WTC11 (cell line): ENCODE measurements at regions not wholly inside any gene's neighbourhood (a gene's known extent, or its start where the extent isn't known, plus 50 kb on each side); places are given as distances from the start of the nearest gene placed in this dataset.

Source experiments
- ATAC-seq: fragments of 200-7000 bp; cut with Tn5 transposase; 2 replicates; pipeline ENCODE4 v1.10.0; 2021; ENCODE audit warnings: mild to moderate bottlenecking, moderate library complexity
- CTCF ChIA-PET: fragments of 300-600 bp; sonication (Branson Sonifier 250); formaldehyde crosslinking; loops from one replicate; lab custom pipeline; 2021; ENCODE audit warnings: antibody characterized with exemption; lab: Charles Lee
- POLR2A ChIA-PET: fragments of 350-600 bp; sonication (Branson Sonifier 250); formaldehyde crosslinking; loops from one replicate; lab custom pipeline; 2021; ENCODE audit warnings: antibody characterized with exemption; lab: Charles Lee
- DNase-seq: peaks from one replicate; pipeline ENCODE4 v3.0.0; 2021; ENCODE audit warnings: low spot score
- H3K27ac Mint-ChIP-seq: 2 replicates; pipeline ENCODE4 v1.8.0; 2021; ENCODE audit warnings: mixed read lengths
- H3K27me3 Mint-ChIP-seq: 2 replicates; pipeline ENCODE4 v1.8.0; 2021; ENCODE audit warnings: low read depth, mild to moderate bottlenecking, moderate library complexity, mixed read lengths
- H3K36me3 Mint-ChIP-seq: 2 replicates; pipeline ENCODE4 v1.8.0; 2021; ENCODE audit warnings: mixed read lengths
- H3K4me1 Mint-ChIP-seq: 2 replicates; pipeline ENCODE4 v1.8.0; 2022; ENCODE audit warnings: mixed read lengths
- H3K4me3 Mint-ChIP-seq: 2 replicates; pipeline ENCODE4 v1.8.0; 2021; ENCODE audit warnings: mild to moderate bottlenecking, moderate library complexity, mixed read lengths
- H3K9me3 Mint-ChIP-seq: 2 replicates; pipeline ENCODE4 v1.8.0; 2021; ENCODE audit warnings: mixed read lengths
- AFF4 ChIP-seq: sonication (generic); formaldehyde crosslinking; IDR thresholded peaks from 2 replicates; pipeline ENCODE4 v1.8.1; 2023; ENCODE audit warnings: mild to moderate bottlenecking, missing genetic modification reagents, borderline replicate concordance
- ATF2 ChIP-seq: sonication (generic); formaldehyde crosslinking; IDR thresholded peaks from 2 replicates; pipeline ENCODE4 v1.8.1; 2022; ENCODE audit warnings: low read depth, missing genetic modification reagents, borderline replicate concordance
- CDX4 ChIP-seq: fragments of 250-450 bp; sonication (Bioruptor Pico); IDR thresholded peaks from 2 replicates; pipeline ENCODE4 v1.9.0; 2021; ENCODE audit warnings: moderate library complexity, mild to moderate bottlenecking, inconsistent platforms, borderline replicate concordance
- E2F1 ChIP-seq: sonication (generic); formaldehyde crosslinking; IDR thresholded peaks from 2 replicates; pipeline ENCODE4 v1.8.0; 2022; ENCODE audit warnings: mild to moderate bottlenecking, missing genetic modification reagents
- ELF4 ChIP-seq: sonication (generic); formaldehyde crosslinking; IDR thresholded peaks from 2 replicates; pipeline ENCODE4 v1.8.1; 2022; ENCODE audit warnings: low read depth, mild to moderate bottlenecking, moderate library complexity, missing genetic modification reagents
- ETV6 ChIP-seq: sonication (generic); formaldehyde crosslinking; IDR thresholded peaks from 2 replicates; pipeline ENCODE4 v1.8.1; 2022; ENCODE audit warnings: mild to moderate bottlenecking, missing genetic modification reagents
- FOXJ3 ChIP-seq: sonication (generic); formaldehyde crosslinking; IDR thresholded peaks from 2 replicates; pipeline ENCODE4 v1.9.0; 2021; ENCODE audit warnings: missing genetic modification reagents, mild to moderate bottlenecking, borderline replicate concordance
- GABPB1 ChIP-seq: sonication (generic); formaldehyde crosslinking; IDR thresholded peaks from 2 replicates; pipeline ENCODE4 v1.8.1; 2023; ENCODE audit warnings: mild to moderate bottlenecking, missing genetic modification reagents
- HMGXB4 ChIP-seq: sonication (generic); formaldehyde crosslinking; IDR thresholded peaks from 2 replicates; pipeline ENCODE4 v1.8.1; 2023; ENCODE audit warnings: mild to moderate bottlenecking, moderate library complexity, missing genetic modification reagents
- IRF2 ChIP-seq: sonication (generic); formaldehyde crosslinking; IDR thresholded peaks from 2 replicates; pipeline ENCODE4 v1.8.0; 2022; ENCODE audit warnings: low read depth, missing genetic modification reagents, borderline replicate concordance
- MAX ChIP-seq: sonication (generic); formaldehyde crosslinking; IDR thresholded peaks from 2 replicates; pipeline ENCODE4 v1.8.0; 2022; ENCODE audit warnings: mild to moderate bottlenecking, missing genetic modification reagents
- MXD4 ChIP-seq: fragments of 250-450 bp; sonication (Bioruptor Pico); IDR thresholded peaks from 2 replicates; pipeline ENCODE4 v1.8.0; 2021; ENCODE audit warnings: mild to moderate bottlenecking, moderate library complexity, borderline replicate concordance
- MYBL2 ChIP-seq: sonication (generic); formaldehyde crosslinking; IDR thresholded peaks from 2 replicates; pipeline ENCODE4 v1.8.1; 2023; ENCODE audit warnings: mild to moderate bottlenecking, moderate library complexity, missing genetic modification reagents
- STAT6 ChIP-seq: sonication (generic); formaldehyde crosslinking; conservative IDR thresholded peaks from 2 replicates; pipeline ENCODE4 v1.8.1; 2023; ENCODE audit warnings: mild to moderate bottlenecking, low read depth, missing genetic modification reagents, moderate library complexity
- TEAD1 ChIP-seq: sonication (generic); formaldehyde crosslinking; IDR thresholded peaks from 2 replicates; pipeline ENCODE4 v1.8.0; 2022; ENCODE audit warnings: mild to moderate bottlenecking, missing genetic modification reagents
- ZNF138 ChIP-seq: sonication (generic); formaldehyde crosslinking; conservative IDR thresholded peaks from 2 replicates; pipeline ENCODE4 v1.8.1; 2022; ENCODE audit warnings: mild to moderate bottlenecking, moderate library complexity, missing genetic modification reagents
- ZNF425 ChIP-seq: fragments of 250-450 bp; sonication (Bioruptor Pico); conservative IDR thresholded peaks from 2 replicates; pipeline ENCODE4 v1.9.0; 2021; ENCODE audit warnings: mild to moderate bottlenecking
- ZNF512 ChIP-seq: sonication (generic); formaldehyde crosslinking; IDR thresholded peaks from 2 replicates; pipeline ENCODE4 v1.8.1; 2022; ENCODE audit warnings: missing genetic modification reagents, borderline replicate concordance
- ZNF671 ChIP-seq: fragments of 250-450 bp; sonication (Bioruptor Pico); IDR thresholded peaks from 2 replicates; pipeline ENCODE4 v1.8.0; 2021; ENCODE audit warnings: mild to moderate bottlenecking

- Mint-ChIP-seq H3K4me1 (peaks cover 5% of the 10 kb centered on the region), H3K27me3 (peaks cover 20% of the 10 kb centered on the region), H3K4me3 (no peak overlapping the region), H3K36me3 (no peaks in the 10 kb centered on the region), H3K27ac (no peak overlapping the region), H3K9me3 (no peaks in the 10 kb centered on the region)
- POLR2A ChIA-PET = no interaction called here
- CTCF ChIA-PET = interaction anchor here (0.6 kb wide), 1 partner anchor 216 kb away, joined by 3 read pairs; no protein-coding TSS in a partner anchor
- DNase-seq (no peak), ATAC-seq (peak; percentile 46)
- TF ChIP-seq TEAD1 (CRISPR knock-in tag) (no peak), ELF4 (CRISPR knock-in tag) (no peak), IRF2 (no peak), STAT6 (CRISPR knock-in tag) (no peak), CDX4 (CRISPR knock-in tag) (no peak), ZNF512 (CRISPR knock-in tag) (no peak), HMGXB4 (no peak), ZNF671 (CRISPR knock-in tag) (no peak), FOXJ3 (CRISPR knock-in tag) (no peak), ETV6 (CRISPR knock-in tag) (no peak), ATF2 (no peak), ZNF138 (CRISPR knock-in tag) (no peak), ZNF425 (CRISPR knock-in tag) (no peak), E2F1 (CRISPR knock-in tag) (no peak), MYBL2 (CRISPR knock-in tag) (no peak), MAX (no peak), AFF4 (no peak), MXD4 (CRISPR knock-in tag) (no peak), GABPB1 (CRISPR knock-in tag) (no peak)
Observed at GRCh38 chr1:114224196-114224907, 70.7 kb upstream of the SYT6 start.
